IMR-90 (cell line): ENCODE measurements at regions not wholly inside any gene's neighbourhood (a gene's known extent, or its start where the extent isn't known, plus 50 kb on each side); places are given as distances from the start of the nearest gene placed in this dataset.

ENCODE experiments used
- ATAC-seq: fragments of 200-7000 bp; cut with Tn5 transposase; 2 replicates; pipeline ENCODE4 v1.9.1; 2020; ENCODE audit warnings: low read depth, mild to moderate bottlenecking, moderate library complexity
- BruUV-seq: library from RNA; stranded (reverse); fragments of 400-500 nt; replicated peaks from 2 replicates; lab custom pipeline; 2021; lab: Mats Ljungman, UMichigan
- CTCF ChIA-PET: fragments of 300-600 bp; formaldehyde crosslinking; extraction: SDS; loops from one replicate; lab custom pipeline; 2021; ENCODE audit warnings: antibody characterized with exemption; lab: Yijun Ruan, JAX
- POLR2A ChIA-PET: fragments of 300-600 bp; sonication (Branson Sonifier 250); formaldehyde crosslinking; loops from one replicate; lab custom pipeline; 2022; ENCODE audit warnings: antibody characterized with exemption; ENCODE audit not compliant: unreplicated experiment; lab: Charles Lee
- DNase-seq: peaks from one replicate; pipeline ENCODE4 v3.0.0; 2013
- H2AFZ ChIP-seq: replicated peaks from 2 replicates; pipeline ENCODE3; 2013; ENCODE audit warnings: low read length, mild to moderate bottlenecking; ENCODE audit not compliant: poor library complexity
- H2AK5ac ChIP-seq: 2 replicates; pipeline ENCODE4 v1.6.1; 2013; ENCODE audit warnings: low read depth, low read length, inconsistent platforms
- H2AK9ac ChIP-seq: replicated peaks from 2 replicates; pipeline ENCODE3; 2013; ENCODE audit warnings: mild to moderate bottlenecking, low read depth, low read length, moderate library complexity; ENCODE audit not compliant: poor library complexity
- H2BK120ac ChIP-seq: 2 replicates; pipeline ENCODE4 v1.6.1; 2013; ENCODE audit warnings: low read depth, low read length, inconsistent platforms
- H2BK15ac ChIP-seq: 3 replicates; pipeline ENCODE4 v1.6.1; 2013; ENCODE audit warnings: low read depth, low read length, inconsistent platforms
- H2BK20ac ChIP-seq: 2 replicates; pipeline ENCODE4 v1.6.1; 2013; ENCODE audit warnings: low read depth, mild to moderate bottlenecking, inconsistent platforms, low read length, moderate library complexity
- H2BK5ac ChIP-seq: 2 replicates; pipeline ENCODE4 v1.6.1; 2013; ENCODE audit warnings: mild to moderate bottlenecking, low read depth, low read length, inconsistent platforms; ENCODE audit not compliant: poor library complexity, severe bottlenecking
- H3K14ac ChIP-seq: replicated peaks from 2 replicates; pipeline ENCODE4 v1.6.1; 2013; ENCODE audit warnings: low read depth, low read length, inconsistent platforms
- H3K18ac ChIP-seq: 2 replicates; pipeline ENCODE4 v1.6.1; 2013; ENCODE audit warnings: low read depth, low read length, control low read depth
- H3K23ac ChIP-seq: 2 replicates; pipeline ENCODE4 v1.6.1; 2013; ENCODE audit warnings: low read depth, low read length, inconsistent platforms
- H3K27ac ChIP-seq: 2 replicates; pipeline ENCODE4 v1.5.1; 2013; ENCODE audit warnings: mild to moderate bottlenecking, control low read depth, low read length; ENCODE audit not compliant: insufficient read depth
- H3K27me3 ChIP-seq: 2 replicates; pipeline ENCODE4 v1.6.1; 2013; ENCODE audit warnings: low read length; ENCODE audit not compliant: control insufficient read depth, insufficient read depth
- H3K36me3 ChIP-seq: 2 replicates; pipeline ENCODE4 v1.6.1; 2013; ENCODE audit warnings: low read length, mixed read lengths; ENCODE audit not compliant: control insufficient read depth, insufficient read depth
- H3K4ac ChIP-seq: 2 replicates; pipeline ENCODE4 v1.6.1; 2013; ENCODE audit warnings: low read depth, low read length, inconsistent platforms
- H3K4me1 ChIP-seq: 2 replicates; pipeline ENCODE4 v1.6.1; 2013; ENCODE audit warnings: low read length, mixed read lengths; ENCODE audit not compliant: control insufficient read depth, insufficient read depth
- H3K4me2 ChIP-seq: 2 replicates; pipeline ENCODE4 v1.6.1; 2013; ENCODE audit warnings: low read depth, mild to moderate bottlenecking, control low read depth, low read length, moderate library complexity
- H3K4me3 ChIP-seq: 2 replicates; pipeline ENCODE4 v1.5.1; 2013; ENCODE audit warnings: low read depth, mild to moderate bottlenecking, control low read depth, low read length, moderate library complexity; ENCODE audit not compliant: insufficient read depth
- H3K56ac ChIP-seq: 2 replicates; pipeline ENCODE4 v1.6.1; 2013; ENCODE audit warnings: low read length, inconsistent platforms; ENCODE audit not compliant: insufficient read depth; ENCODE audit errors: extremely low read depth
- H3K79me1 ChIP-seq, 2 experiments: 2 replicates each; pipeline ENCODE4 v1.6.1; 2013; ENCODE audit warnings: low read length in 2 of 2, inconsistent platforms in 1 of 2, low read depth in 1 of 2
- H3K9ac ChIP-seq: 2 replicates; pipeline ENCODE4 v1.6.1; 2013; ENCODE audit warnings: low read depth, low read length, control low read depth
- H3K9me1 ChIP-seq: 2 replicates; pipeline ENCODE4 v1.6.1; 2013; ENCODE audit warnings: low read length, inconsistent platforms; ENCODE audit not compliant: insufficient read depth
- H3K9me3 ChIP-seq: 2 replicates; pipeline ENCODE4 v1.6.1; 2013; ENCODE audit warnings: low read length; ENCODE audit not compliant: control insufficient read depth, insufficient read depth
- H4K20me1 ChIP-seq: 2 replicates; pipeline ENCODE4 v1.6.1; 2013; ENCODE audit warnings: low read length, inconsistent platforms; ENCODE audit not compliant: insufficient read depth
- H4K5ac ChIP-seq: 2 replicates; pipeline ENCODE4 v1.6.1; 2013; ENCODE audit warnings: mild to moderate bottlenecking, low read depth, low read length, control low read depth
- H4K8ac ChIP-seq, 2 experiments: 2 replicates each; pipeline ENCODE4 v1.6.1; 2013; ENCODE audit warnings: low read depth in 2 of 2, low read length in 2 of 2, control low read depth in 1 of 2, inconsistent platforms in 1 of 2
- H4K91ac ChIP-seq: 2 replicates; pipeline ENCODE4 v1.6.1; 2013; ENCODE audit warnings: low read depth, low read length, inconsistent platforms; ENCODE audit not compliant: insufficient read depth
- CTCF ChIP-seq: conservative IDR thresholded peaks from 2 replicates; pipeline ENCODE4 v1.5.1; 2012; ENCODE audit warnings: mild to moderate bottlenecking, low read depth, low read length, improper control_type of control experiment
- MXI1 ChIP-seq: IDR thresholded peaks from 2 replicates; pipeline ENCODE4 v1.6.1; 2012; ENCODE audit warnings: low read depth, mild to moderate bottlenecking, low read length, moderate library complexity, borderline replicate concordance
- POLR2A ChIP-seq: IDR thresholded peaks from 2 replicates; pipeline ENCODE4 v1.6.1; 2012; ENCODE audit warnings: mild to moderate bottlenecking, low read depth, low read length
- RFX5 ChIP-seq: IDR thresholded peaks from 2 replicates; pipeline ENCODE4 v1.8.0; 2012; ENCODE audit warnings: low read depth, mild to moderate bottlenecking, low read length, moderate library complexity
- SMC3 ChIP-seq: fragments of 150-350 bp; IDR thresholded peaks from 2 replicates; pipeline ENCODE4 v1.6.1; 2016; ENCODE audit warnings: low read depth, mild to moderate bottlenecking, antibody characterized with exemption, low read length, moderate library complexity
- WGBS, 2 experiments: methylation state at CpG; one replicate each; pipeline versions ENCODE4 v1.1.5 to v1.1.7; 2013; ENCODE audit warnings: missing lambda C conversion rate in 2 of 2; ENCODE audit not compliant: insufficient read length in 1 of 2; ENCODE audit errors: extremely low coverage in 2 of 2; 5-methylcytosine and 5-hydroxymethylcytosine counted together
- dilution Hi-C: fragments of 300-500 bp; cut with HindIII; formaldehyde crosslinking; loops from one replicate; pipeline ENCODE4 v1.14.3; 2018; ENCODE audit warnings: low sequenced_read_pairs; ENCODE audit not compliant: unreplicated experiment
- in situ Hi-C: fragments of 300-500 bp; cut with MboI; formaldehyde crosslinking; loops from 3 replicates; pipeline ENCODE4 v1.14.3; 2019; ENCODE audit warnings: low sequenced_read_pairs, inconsistent platforms, mixed read lengths
- intact Hi-C: fragments of 100-400 bp; cut with micrococcal nuclease; formaldehyde crosslinking; loops from 2 replicates; pipeline ENCODE4 v1.10.0; 2022

- in situ Hi-C loops (no loop called here), intact Hi-C loops (no loop called here), dilution Hi-C loops (no loop called here)
- CTCF ChIA-PET, result no interaction called here
- Histone ChIP-seq H4K8ac (no peak overlapping the region), H3K27ac (no peak overlapping the region), H4K5ac (no peak overlapping the region), H2BK20ac (no peak overlapping the region), H3K14ac (no peak overlapping the region), H3K4me1 (no peaks in the 10 kb centered on the region), H2BK15ac (no peak overlapping the region), H3K9me3 (no peaks in the 10 kb centered on the region), H2AK9ac (no peak overlapping the region), H2BK5ac (no peak overlapping the region), H3K4ac (no peak overlapping the region), H2AFZ (no peak overlapping the region), H4K91ac (no peak overlapping the region), H3K9me1 (no peaks in the 10 kb centered on the region), H3K27me3 (no peaks in the 10 kb centered on the region), H4K20me1 (no peaks in the 10 kb centered on the region), H3K9ac (no peak overlapping the region), H3K18ac (no peak overlapping the region), H3K4me3 (no peak overlapping the region), H3K56ac (no peak overlapping the region), H2AK5ac (no peak overlapping the region), H2BK120ac (no peak overlapping the region), H3K79me1 (no peaks in the 10 kb centered on the region), H3K36me3 (no peaks in the 10 kb centered on the region), H3K23ac (no peak overlapping the region), H3K4me2 (no peak overlapping the region)
- ATAC-seq (no peak), DNase-seq (no peak)
- no TSS peak for BruUV-seq
- TF ChIP-seq RFX5 (no peak), POLR2A (no peak), MXI1 (no peak), CTCF (no peak), SMC3 (no peak)
- POLR2A ChIA-PET, result no interaction called here
- WGBS, 2 experiments, result no CpG with 5 or more reads among the region's 1 CpG
Observed at GRCh38 chr13:37504251-37504650, 94.3 kb downstream of the POSTN start.
